H1 (cell line): ENCODE measurements at regions not wholly inside any gene's neighbourhood (a gene's known extent, or its start where the extent isn't known, plus 50 kb on each side); places are given as distances from the start of the nearest gene placed in this dataset.

Source experiments
- E2F6 ChIP-seq: IDR thresholded peaks from 2 replicates; pipeline ENCODE4 v1.6.1; 2012; ENCODE audit warnings: inconsistent platforms
- HDAC6 ChIP-seq: IDR thresholded peaks from one replicate; pipeline ENCODE4 v1.7.1; 2012; ENCODE audit warnings: low read depth, mild to moderate bottlenecking, inconsistent platforms, low read length, moderate library complexity
- JUN ChIP-seq: IDR thresholded peaks from 2 replicates; pipeline ENCODE4 v1.6.1; 2011; ENCODE audit warnings: low read depth, mild to moderate bottlenecking, improper control_type of control experiment, low read length

- TF ChIP-seq HDAC6: no peak
- TF ChIP-seq E2F6: no peak
- TF ChIP-seq JUN: no peak
- TF ChIP-seq, all 59 proteins: peak for 0
Measured at GRCh38 chr1:214116258-214116657, 128.5 kb downstream of the PROX1 start (continued).
